GM19023 (cell line): ENCODE measurements at regions not wholly inside any gene's neighbourhood (a gene's known extent, or its start where the extent isn't known, plus 50 kb on each side); places are given as distances from the start of the nearest gene placed in this dataset.

ENCODE experiments used
- ATAC-seq: cut with Tn5 transposase; IDR thresholded peaks from one replicate; pipeline ENCODE4 v1.9.1; 2021; ENCODE audit warnings: mild to moderate bottlenecking, moderate library complexity; ENCODE audit not compliant: unreplicated experiment

DNA sequence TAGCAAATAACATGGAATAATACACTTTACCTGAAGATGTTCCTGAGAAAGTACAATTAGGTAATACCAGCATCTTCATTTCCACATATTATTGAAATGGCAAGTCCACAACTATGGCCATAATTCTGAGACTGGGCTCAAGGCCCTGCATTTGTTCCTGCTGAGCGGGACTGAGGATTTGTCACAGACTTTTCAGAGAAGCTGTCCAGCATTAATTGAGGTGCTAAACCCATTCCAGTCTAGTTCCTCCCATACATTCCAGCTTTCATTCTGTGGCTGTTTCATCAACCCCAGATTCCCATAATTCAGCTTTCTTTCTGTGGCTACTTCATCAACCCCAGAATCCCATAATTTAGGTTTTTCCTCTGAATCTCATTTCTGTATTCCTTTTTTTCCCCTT lies 293.4 kb upstream of the GBE1 start:
- ATAC-seq = no peak

DNA sequence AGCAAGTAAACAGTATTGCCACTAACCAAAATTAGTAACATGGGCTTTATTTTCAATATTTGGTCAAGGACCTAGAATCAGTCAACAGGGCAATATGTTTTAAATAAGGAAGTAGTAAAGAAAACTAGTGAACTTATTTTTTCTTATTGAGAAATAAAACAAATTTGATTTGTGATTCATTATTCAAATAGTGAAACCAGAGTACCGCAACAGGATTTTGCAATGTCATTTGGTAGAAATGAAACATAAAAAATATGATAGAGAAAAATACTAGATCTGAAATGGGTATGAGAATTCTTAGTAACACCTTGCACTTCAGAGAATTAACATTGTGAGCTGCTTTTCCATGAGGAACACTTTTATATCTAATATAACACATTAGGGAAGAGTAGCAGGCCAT lies 291.8 kb upstream of the GBE1 start:
- ATAC-seq = no peak

DNA sequence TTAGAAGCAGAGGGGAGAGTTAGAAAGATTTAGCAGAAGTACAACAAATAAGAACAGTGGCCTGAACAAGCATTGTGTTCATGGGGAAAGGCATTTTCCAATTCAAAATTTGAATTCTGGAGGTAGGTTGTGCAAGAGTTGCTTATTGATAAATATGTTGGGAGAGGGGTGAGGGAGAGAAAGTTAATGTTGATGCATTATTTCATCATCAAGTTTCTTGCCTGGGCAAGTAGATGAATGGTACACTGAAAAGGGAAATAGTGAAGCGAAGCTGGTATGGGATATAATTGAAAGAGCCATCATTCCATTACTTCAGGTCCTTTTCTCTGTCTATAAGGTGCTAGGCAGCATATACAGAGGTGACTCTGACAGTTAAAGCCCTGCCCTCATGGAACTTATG lies 288.9 kb upstream of the GBE1 start:
- ATAC-seq = no peak

DNA sequence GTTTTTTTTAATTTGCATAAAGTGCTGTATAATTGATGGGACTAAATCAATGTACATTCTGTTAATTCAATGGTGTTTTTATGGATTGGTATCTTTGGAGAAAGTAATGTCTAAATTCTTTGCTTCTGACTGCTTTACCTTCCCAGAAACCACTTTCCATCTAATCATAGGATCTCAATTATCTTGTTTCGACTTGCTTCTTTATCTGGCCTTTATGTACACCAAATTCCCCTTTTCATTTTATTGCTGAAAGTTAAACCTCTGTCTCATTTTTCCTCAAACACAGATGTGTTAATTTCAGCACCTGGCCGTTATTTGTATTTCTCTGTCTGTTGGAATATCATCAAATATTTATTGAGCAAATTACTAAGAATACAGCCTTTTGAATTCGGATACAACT lies 287.3 kb upstream of the GBE1 start:
- no peak for ATAC-seq

DNA sequence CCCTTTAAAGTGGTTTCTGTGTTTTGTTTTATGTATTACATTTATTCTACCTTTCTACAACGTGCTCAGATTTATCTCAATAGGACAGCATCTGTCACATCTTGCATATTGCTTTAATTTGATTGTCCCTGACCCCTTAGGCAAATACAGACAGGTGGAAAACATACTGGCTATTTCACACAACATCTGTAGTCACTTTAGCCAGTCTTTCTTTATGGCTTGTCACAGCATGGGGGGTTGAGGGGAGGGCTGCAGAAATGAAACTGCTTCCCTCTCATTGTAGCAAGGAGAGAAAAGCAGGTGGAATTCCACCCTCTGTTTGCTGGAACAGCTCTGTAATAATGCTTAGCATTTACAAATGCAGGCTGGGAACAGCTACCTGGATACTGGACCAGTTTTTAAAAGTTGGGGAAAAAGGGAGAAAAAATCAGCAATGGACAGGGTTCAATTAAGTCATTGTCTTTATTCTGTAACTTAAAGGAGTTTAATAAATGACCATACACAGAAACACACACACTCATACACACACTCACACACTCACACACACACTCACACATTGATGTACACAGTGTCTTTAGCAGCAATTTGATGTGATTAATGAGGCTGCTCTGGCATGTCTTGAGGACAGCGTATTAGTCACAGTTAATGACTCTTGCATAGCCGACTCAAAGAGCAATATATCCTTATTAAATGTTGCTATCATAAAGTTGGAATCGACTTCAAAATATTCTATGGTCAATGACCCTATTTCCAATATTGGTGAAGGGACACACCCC lies 283.7 kb upstream of the GBE1 start:
- ATAC-seq = no peak

DNA sequence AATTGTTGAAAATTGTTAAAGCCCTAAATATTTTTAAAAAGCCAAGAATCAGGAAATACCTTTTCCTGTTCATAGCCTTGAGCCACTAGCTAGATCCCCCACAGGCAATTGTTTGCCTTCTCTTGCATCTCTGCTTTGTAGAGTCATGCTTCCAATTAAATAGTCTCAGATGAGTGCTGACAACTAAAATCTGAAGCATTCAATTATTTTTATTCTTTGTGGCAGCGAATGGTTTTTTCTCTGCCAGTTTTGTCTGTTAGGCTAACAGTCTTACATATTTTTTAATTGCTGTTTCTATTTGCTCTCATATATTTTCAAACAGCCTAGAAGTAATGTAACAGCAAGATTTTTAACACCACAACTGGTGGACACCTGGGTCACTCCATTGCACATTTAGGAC lies 277.1 kb upstream of the GBE1 start:
- ATAC-seq = no peak

DNA sequence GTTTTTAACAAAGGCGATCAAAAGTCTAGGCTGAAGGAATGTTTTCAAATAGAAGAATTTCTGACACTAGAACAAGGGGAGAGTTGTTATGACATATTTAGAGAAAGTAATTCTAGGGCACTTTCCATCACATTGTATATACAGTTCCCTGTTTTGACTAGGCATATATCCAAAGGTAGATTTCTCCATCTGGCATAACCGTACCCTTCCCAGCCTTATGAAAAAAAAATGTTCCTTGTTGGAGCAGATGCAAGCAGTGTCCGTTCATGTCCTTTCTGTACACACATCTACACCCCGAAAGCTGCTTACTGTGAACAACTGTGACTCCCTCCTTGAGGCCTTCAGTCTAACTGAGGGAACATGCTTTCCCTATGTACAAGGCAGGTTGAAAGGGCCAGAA lies 271.7 kb upstream of the GBE1 start:
- no peak for ATAC-seq

DNA sequence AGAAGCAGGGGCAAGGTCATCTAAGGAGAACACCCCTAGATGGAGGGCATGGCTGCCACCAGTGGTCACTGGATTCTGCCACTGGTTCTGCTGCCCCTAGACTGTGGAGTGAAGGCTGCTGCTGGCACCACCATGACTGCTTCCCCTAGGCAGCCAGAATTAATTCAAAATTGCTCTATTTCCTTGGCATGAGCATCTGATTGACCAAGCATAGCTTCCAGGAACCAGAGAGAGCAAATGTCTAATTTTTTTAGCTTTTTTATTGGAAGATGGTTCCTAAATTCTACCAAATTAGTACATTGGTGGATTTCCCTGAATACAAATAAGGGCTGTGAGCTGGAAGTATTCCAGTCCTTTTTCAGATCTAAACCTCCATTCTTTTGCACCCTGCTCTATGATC lies 270.2 kb upstream of the GBE1 start:
- no peak for ATAC-seq

DNA sequence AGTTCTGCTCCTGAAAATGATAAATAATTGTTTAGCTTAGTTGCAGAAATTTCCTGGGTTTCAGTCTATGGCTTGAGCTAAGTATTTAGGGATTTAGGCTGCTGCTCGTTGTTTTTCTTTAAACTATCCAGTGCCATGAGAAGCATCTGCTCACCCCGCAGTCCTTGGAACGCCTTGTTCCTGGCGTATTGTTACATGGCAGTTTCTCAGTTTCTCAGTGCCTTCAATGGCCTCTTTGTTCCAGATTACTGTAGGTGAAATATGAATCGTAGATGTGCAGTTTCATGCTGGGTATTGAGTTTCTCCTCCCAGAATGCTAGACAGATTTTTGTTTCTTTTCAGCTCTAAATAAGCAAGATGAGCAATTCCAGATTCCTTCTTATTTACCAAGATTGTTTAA lies 269.5 kb upstream of the GBE1 start:
- ATAC-seq = no peak

DNA sequence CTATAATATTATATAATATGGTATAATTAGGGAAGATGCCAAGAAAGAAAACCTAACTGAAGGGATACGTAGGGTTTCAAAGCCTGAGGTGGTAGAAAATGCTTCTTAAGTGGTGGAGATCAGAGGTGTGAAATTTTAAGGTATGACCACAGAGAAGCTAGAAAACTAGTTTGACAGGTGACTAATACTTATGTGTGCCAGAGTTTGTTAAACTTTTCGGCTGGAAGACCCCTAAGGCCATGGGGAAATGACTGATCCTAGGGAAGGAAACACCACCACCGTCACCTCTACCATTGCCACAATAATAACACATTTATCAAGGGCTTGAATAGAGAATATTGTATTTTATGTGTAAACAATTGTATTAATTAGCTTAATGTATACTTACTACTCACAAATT lies 261.4 kb upstream of the GBE1 start:
- ATAC-seq = no peak

DNA sequence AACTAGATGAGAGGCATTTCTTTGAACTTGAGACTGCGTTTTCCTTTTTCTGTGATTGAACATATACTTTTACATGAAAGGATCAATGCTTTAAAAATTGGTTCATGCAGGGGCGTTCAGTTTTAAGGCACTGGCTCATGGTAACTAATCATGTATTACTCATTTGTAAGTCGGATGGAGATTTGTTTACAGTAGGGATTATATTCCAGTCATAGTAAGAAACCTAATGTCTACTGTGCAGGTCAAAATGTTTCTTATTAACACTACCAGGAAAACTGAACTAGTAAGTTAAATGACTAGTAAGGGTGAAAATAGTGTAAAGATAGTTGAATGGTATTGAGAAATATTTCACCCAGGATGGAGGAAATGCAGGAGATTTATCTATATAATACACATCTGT lies 258.8 kb upstream of the GBE1 start:
- no peak for ATAC-seq

DNA sequence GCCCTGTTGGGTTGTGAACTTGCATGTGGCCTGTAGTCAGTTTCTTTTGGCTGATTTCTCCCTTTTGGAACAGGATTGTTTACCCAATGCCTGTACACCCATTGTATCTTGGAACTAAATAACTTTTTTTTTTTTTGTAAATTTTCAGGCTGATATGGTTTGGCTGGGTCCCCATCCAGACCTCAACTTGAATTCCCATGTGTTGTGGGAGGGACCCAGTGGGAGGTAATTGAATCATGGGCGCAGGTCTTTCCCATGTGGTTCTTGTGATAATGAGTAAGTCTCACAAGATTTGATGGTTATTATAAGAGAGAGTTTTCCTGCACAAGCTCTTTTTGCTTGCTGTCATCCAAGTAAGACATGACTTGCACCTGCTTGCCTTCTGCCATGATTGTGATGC lies 253.8 kb upstream of the GBE1 start:
- no peak for ATAC-seq

DNA sequence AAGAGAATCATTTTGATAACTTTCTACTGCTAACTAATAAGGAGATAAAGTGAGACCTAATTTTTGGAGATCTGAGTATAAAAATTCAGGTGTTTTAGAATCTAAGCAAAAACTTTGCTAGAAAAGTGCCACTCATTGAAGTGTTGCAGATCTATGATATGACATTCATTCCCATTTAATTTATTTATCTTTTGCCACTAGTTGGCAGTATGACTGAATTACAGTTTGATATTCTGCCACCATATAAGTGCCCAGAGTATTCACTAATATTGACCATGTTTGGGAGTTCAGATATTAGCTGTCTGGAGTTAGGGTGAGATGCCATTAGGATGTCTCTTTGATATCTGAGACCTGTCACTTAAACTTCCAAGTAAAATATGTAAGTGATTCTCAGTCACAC lies 251.3 kb upstream of the GBE1 start:
- ATAC-seq = no peak

DNA sequence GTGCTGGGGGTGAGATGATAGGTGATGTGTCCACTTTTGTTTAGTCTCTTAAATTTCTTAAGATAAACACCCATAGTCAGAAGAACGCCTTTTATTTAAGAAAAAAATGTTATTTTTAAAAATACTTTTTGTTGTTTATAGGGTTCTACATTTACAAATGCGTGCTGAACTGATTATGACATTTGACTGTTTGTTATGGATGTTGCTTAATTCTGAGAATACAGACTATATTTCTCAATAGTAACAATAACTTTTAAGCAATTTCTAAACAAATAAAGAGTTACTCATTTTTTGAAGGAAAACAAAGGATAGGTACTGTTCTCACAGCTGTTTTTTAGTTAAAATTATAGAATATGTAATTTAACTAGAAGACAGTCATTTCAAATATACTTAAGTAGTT lies 249.9 kb upstream of the GBE1 start:
- ATAC-seq = no peak

DNA sequence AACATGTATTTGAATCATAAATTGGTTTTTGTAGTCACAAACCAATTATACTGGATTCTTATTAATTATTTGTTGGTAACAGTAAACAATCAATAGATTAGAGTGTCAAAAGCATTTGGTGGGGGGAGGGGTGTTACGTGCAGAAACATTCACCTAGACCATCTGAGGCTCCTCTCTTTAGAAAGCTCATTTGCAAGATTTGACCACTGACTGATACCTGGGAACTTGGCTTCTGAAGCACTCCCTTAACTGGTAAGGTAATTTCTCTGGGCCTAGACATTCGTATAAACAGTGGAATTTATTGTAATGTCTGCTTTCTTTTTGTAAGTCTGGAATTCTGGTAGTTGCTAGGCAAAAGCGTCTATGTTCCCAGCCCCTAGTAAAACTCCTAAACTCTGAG lies 243.8 kb upstream of the GBE1 start:
- ATAC-seq = no peak

DNA sequence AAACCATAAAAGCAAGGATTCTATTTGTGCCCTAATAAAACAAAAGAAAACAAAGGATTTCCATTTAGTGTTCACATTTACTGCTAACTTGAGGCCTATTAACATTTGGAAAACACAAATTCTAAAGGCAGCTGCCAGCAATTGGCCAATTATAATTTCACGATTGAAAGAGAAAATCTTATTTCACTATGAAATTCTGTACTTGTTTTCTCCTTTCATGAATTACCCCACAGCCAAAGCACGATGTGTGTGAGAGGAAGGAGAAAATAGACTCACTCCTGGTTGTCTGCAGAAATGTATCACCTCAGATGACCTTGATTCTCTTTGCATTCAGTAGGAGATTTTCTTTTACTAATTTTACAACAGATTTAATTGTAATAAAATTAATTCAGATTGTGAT lies 242.8 kb upstream of the GBE1 start:
- ATAC-seq = no peak

DNA sequence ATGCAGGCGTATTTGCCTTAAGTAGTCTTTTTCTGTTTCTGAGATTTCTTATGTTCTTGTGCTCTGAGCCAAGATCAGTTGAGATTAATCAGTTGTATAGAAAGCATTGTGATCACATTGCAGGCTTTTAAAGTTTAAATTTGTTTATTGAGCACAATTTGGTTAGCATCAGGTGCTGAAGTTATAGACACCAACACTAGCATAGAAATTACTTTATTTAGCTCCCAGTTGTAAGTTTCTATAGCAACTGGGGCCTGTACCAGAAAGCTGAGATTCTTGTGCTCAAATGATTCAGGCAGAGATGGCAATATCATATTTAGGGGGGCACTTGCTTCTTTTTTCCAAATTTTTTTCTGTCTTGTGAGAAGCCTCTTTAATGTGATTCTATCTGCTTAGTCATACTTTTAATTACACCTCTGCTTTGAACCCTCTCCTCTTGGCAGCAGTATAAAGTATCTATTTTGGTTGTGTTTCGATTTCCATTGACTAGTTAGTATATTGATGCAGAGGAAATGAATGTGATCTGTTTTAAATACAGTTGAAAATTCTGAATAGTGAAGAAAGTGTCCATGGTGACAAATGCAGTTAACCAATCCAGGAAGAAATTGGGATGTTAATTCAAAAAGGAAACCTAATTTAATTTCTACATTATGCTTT lies 241.7 kb upstream of the GBE1 start:
- ATAC-seq = no peak

DNA sequence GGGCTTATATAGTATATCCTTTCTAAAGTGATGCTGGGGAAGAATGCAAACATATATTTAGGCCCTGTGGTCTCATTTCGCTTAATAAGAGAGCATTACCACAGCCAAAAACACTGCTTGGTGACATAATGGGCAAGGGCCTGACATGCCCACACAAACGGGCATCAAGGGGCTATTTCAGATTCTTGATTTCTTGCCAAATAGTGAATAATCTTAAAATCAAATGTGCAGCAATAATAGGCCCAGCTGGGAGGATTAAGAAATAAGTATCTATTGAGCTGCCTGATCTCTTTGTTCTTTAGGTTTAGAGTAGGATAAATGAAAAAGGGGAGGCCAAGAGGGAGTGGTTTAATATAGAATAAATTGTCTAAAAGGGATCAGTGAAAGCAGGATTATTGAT lies 241.0 kb upstream of the GBE1 start:
- no peak for ATAC-seq

DNA sequence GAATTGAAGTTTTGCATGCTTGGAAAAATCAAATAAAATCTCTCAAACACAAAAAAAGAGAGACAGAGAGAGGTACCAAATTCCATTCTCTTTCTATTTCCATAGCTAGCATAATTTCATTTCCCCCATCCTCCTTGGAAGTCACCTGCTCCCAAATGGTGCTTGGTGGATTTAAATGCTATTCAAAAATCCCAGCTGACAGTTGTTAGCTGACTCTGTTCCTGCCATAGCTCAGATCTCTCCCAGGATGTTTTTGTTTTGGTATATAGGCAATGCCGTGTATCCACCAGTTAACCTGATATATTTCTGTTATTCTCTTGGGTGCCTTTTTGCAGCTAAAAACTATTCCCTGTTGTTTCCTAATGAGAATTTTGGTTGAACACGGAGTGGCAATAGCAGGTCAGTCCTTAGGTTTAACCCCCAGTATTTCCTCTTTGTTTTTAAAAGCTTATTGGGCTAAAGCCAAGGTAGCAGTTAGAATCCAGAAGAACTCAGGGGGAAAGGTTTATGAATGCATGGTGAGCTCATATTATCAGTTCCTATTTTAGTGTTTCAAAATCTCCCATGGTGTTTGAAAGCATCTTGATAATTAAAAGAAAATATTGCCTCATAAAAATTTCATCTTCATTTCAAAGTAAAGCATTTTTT lies 240.0 kb upstream of the GBE1 start:
- no peak for ATAC-seq

DNA sequence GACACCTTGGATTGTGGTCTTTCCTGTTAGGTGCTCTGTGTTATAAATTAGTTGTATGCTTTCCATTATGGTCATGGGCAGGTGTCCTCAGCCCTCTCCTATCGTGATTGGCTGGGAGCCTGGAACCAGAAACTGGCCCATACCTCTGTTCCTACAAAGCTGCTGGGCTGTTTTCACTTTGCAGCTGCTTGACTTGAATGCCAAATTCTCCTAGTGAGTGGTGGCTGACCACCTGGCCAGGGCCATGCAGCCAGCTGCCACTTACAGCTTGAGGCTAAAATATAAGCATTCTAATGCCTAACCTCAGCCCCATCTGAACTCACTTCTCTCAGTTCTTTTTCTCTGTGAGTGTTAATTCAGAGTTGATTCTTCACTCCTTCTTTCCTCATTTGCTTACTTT lies 239.3 kb upstream of the GBE1 start:
- no peak for ATAC-seq

DNA sequence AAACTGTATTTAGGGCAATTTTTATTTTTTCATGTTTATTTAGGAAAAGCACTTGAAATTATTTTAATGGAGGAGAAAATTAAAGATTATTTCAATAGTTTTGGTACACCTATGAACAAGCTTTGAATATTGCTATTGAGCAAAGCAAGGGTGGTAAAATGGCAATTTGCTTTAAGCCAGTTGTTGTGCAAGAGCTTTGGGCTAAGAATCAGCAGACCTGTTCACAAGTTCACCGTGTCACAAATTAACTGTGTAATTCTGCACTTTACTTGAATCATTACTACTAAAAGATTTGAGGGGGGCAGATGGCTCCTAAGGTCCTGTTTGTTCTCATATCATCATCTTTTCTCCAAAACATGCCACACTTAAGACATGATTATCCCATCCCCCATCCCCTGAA lies 238.9 kb upstream of the GBE1 start:
- ATAC-seq = no peak

DNA sequence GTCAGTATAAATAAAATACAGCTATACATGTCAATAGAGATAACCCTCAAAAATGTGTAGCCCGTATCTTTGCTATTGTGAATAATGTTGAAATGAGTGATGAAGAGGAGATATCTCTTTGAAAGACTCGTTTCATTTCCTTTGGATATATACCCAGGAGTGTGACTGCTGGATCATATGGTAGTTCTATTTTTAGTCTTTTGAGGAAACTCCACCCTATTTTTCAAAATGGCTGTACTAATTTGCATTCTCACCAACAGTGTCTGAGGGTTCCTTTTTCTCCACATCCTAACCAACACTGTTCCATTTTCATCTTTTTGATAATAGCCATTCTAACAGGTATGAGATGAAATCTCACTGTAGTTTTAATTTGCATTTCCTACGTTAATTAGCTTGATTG lies 237.5 kb upstream of the GBE1 start:
- no peak for ATAC-seq
